ENCODE measurements at regions not wholly inside any gene's neighbourhood (a gene's known extent, or its start where the extent isn't known, plus 50 kb on each side); places are given as distances from the start of the nearest gene placed in this dataset.
"Not testable (repeated sequence)": the region's sequence is repeated elsewhere in the genome, so short reads cannot be mapped to it uniquely, and the experiment has no call there.

DNA sequence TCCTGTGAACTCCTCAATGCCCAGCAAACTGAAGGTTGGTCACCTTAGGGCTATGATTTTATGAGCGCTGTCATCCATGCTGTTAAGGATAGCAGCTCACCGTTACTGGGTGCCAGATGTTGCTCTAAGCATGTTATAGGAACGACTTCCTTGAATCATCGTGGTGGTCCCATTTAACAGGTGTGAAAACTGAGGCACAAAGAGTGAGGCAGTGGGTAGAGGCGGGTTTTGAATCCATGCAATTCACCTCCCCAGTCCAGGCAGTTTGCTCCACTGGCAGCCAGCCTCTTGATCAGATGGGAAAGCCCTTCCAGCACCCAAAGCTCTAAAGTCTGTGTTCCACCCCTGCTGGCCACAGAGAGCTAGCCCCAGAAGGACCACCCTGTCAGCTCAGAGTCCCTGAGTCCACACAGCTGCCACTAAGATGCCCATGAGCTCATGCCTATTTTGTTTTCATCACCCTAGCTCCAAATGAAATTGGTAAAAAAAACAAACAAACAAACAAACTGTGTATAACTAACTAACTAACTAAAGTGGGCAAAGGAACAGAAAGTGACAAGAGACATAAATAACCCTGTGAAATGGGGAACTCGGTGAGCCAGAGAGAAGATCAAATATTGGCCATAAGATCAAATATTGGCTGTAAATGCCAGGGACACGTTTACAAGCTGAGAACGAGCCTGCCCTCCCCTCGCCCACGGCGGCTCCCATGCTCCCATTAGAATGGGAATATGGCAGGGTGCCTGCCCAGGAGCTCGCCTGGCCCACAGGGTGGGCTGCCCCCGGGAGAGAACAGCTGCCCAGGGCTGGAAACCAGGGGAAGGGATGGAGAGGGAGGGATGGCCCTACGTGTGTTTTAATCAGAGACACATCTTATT, 72.3 kb upstream of the RFLNA start:
- BruUV-seq (replicated peaks), result no TSS peak
- Histone ChIP-seq H3K27ac (ENCODE audit: low read length) (no peak overlapping the region), H3K4me3 (ENCODE audit: low read depth in 2 of 2, low read length in 2 of 2) (no peak overlapping the region), H3K4me1 (ENCODE audit: control insufficient read depth, insufficient read depth, low read length) (peaks cover 2% of the 10 kb centered on the region; the same call in 1 of the 2 replicates), H3K27me3 (ENCODE audit: control insufficient read depth, insufficient read depth, low read length) (no peaks in the 10 kb centered on the region), H3K36me3 (ENCODE audit: control insufficient read depth, insufficient read depth, low read length) (no peaks in the 10 kb centered on the region), H3K9me3 (ENCODE audit: control insufficient read depth, insufficient read depth, low read depth, low read length) (no peaks in the 10 kb centered on the region)
- intact Hi-C loops (cut with micrococcal nuclease; ENCODE audit: unreplicated experiment), result no loop called here
- ATAC-seq (no peak), DNase-seq (ENCODE audit: low read depth, low spot score) (no peak)
- TF ChIP-seq POLR2AphosphoS5 (IDR thresholded peaks at IDR 0.05; ENCODE audit: low read depth, low read length) (no peak), SIN3A (IDR thresholded peaks at IDR 0.05; ENCODE audit: borderline replicate concordance, insufficient read depth, low read depth, low read length) (no peak), TCF7L2 (IDR thresholded peaks at IDR 0.05; ENCODE audit: low read depth, low read length) (no peak)
- TF ChIP-seq, protein P1, sequence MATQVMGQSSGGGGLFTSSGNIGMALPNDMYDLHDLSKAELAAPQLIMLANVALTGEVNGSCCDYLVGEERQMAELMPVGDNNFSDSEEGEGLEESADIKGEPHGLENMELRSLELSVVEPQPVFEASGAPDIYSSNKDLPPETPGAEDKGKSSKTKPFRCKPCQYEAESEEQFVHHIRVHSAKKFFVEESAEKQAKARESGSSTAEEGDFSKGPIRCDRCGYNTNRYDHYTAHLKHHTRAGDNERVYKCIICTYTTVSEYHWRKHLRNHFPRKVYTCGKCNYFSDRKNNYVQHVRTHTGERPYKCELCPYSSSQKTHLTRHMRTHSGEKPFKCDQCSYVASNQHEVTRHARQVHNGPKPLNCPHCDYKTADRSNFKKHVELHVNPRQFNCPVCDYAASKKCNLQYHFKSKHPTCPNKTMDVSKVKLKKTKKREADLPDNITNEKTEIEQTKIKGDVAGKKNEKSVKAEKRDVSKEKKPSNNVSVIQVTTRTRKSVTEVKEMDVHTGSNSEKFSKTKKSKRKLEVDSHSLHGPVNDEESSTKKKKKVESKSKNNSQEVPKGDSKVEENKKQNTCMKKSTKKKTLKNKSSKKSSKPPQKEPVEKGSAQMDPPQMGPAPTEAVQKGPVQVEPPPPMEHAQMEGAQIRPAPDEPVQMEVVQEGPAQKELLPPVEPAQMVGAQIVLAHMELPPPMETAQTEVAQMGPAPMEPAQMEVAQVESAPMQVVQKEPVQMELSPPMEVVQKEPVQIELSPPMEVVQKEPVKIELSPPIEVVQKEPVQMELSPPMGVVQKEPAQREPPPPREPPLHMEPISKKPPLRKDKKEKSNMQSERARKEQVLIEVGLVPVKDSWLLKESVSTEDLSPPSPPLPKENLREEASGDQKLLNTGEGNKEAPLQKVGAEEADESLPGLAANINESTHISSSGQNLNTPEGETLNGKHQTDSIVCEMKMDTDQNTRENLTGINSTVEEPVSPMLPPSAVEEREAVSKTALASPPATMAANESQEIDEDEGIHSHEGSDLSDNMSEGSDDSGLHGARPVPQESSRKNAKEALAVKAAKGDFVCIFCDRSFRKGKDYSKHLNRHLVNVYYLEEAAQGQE (IDR thresholded peaks at IDR 0.05; ENCODE audit: insufficient read depth in 1 of 2, low read depth in 2 of 2, low read length in 1 of 2), result no peak
- TF ChIP-seq, protein P2, sequence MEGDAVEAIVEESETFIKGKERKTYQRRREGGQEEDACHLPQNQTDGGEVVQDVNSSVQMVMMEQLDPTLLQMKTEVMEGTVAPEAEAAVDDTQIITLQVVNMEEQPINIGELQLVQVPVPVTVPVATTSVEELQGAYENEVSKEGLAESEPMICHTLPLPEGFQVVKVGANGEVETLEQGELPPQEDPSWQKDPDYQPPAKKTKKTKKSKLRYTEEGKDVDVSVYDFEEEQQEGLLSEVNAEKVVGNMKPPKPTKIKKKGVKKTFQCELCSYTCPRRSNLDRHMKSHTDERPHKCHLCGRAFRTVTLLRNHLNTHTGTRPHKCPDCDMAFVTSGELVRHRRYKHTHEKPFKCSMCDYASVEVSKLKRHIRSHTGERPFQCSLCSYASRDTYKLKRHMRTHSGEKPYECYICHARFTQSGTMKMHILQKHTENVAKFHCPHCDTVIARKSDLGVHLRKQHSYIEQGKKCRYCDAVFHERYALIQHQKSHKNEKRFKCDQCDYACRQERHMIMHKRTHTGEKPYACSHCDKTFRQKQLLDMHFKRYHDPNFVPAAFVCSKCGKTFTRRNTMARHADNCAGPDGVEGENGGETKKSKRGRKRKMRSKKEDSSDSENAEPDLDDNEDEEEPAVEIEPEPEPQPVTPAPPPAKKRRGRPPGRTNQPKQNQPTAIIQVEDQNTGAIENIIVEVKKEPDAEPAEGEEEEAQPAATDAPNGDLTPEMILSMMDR (IDR thresholded peaks at IDR 0.05), result no peak
- POLR2A ChIA-PET, result no interaction called here
- CTCF ChIA-PET, result no interaction called here
- in situ Hi-C loops (cut with HindIII; ENCODE audit: low pct_unique_long_range_greater_than_20kb, low sequenced_read_pairs), result no loop called here

DNA sequence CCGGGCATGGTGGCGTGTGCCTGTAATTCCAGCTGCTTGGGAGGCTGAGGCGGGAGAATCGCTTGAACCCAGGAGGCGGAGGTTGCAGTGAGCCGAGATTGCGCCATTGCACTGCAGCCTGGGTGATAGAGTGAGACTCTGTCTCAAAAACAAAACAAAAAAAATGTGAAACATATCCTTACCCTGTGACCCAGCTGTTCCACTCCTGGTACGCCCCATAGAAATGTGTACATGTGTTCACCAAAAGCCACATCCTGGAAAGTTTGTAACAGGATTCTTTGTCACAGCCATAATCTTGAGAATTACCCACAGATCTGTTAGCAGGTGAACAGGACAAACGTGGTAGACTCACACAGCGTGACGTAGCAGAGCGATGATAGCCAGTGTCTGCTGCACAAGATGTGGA, 71.2 kb upstream of the RFLNA start:
- H3K27ac ChIP-seq (ENCODE audit: low read length); CTCF ChIA-PET; in situ Hi-C loops (cut with HindIII; ENCODE audit: low pct_unique_long_range_greater_than_20kb, low sequenced_read_pairs); BruUV-seq (replicated peaks); DNase-seq (ENCODE audit: low read depth, low spot score); ATAC-seq; H3K36me3 ChIP-seq (ENCODE audit: control insufficient read depth, insufficient read depth, low read length); H3K4me3 ChIP-seq (ENCODE audit: low read depth in 2 of 2, low read length in 2 of 2); intact Hi-C loops (cut with micrococcal nuclease; ENCODE audit: unreplicated experiment); H3K9me3 ChIP-seq (ENCODE audit: control insufficient read depth, insufficient read depth, low read depth, low read length); H3K27me3 ChIP-seq (ENCODE audit: control insufficient read depth, insufficient read depth, low read length); H3K4me1 ChIP-seq (ENCODE audit: control insufficient read depth, insufficient read depth, low read length); POLR2A ChIA-PET: not testable (repeated sequence)

DNA sequence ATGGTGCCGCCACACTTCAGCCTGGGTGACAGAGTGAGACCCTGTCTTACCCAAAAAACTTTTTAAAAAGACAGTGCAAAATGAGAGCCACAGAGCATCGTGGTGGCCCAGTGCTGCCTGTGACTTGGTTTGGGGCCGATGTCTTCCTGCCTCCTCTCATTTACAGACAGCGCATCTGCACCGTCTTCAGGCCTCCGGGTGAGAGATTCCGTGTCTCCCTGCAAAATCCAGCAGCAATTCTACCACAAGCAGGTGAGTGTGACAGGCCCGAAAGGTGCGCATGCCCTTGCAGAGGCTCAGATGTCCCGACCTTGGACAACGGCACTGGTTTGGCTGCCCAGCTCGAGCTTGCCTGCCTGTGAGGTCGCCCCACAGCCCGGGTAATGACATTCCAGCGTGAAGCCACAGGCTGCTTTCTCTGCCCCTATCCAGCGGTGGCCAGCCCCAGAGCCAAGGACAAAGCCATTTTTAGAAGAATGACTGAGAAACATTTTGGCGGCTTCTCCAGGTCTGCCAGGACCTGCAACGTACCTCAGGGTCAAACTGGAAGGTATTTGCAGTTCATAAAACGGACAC, 70.3 kb upstream of the RFLNA start:
- ChIA-PET POLR2A (no interaction called here), CTCF (no interaction called here)
- Histone ChIP-seq H3K36me3 (ENCODE audit: control insufficient read depth, insufficient read depth, low read length) (no peaks in the 10 kb centered on the region), H3K9me3 (ENCODE audit: control insufficient read depth, insufficient read depth, low read depth, low read length) (no peaks in the 10 kb centered on the region), H3K4me3 (ENCODE audit: low read depth in 2 of 2, low read length in 2 of 2) (no peak overlapping the region), H3K27ac (ENCODE audit: low read length) (no peak overlapping the region), H3K4me1 (ENCODE audit: control insufficient read depth, insufficient read depth, low read length) (peaks cover 2% of the 10 kb centered on the region; the same call in 1 of the 2 replicates), H3K27me3 (ENCODE audit: control insufficient read depth, insufficient read depth, low read length) (no peaks in the 10 kb centered on the region)
- DNase-seq (ENCODE audit: low read depth, low spot score) (no peak), ATAC-seq (no peak; the same call in 1 of the 2 replicates)
- BruUV-seq (replicated peaks), result no TSS peak
- intact Hi-C loops (cut with micrococcal nuclease; ENCODE audit: unreplicated experiment), result no loop called here
- TF ChIP-seq, protein P2 (IDR thresholded peaks at IDR 0.05), result no peak
- no peak for TF ChIP-seq TCF7L2 (IDR thresholded peaks at IDR 0.05; ENCODE audit: low read depth, low read length)
- TF ChIP-seq POLR2AphosphoS5 (IDR thresholded peaks at IDR 0.05; ENCODE audit: low read depth, low read length), result no peak
- TF ChIP-seq, protein P1 (IDR thresholded peaks at IDR 0.05; ENCODE audit: insufficient read depth in 1 of 2, low read depth in 2 of 2, low read length in 1 of 2), result no peak
- no peak for TF ChIP-seq SIN3A (IDR thresholded peaks at IDR 0.05; ENCODE audit: borderline replicate concordance, insufficient read depth, low read depth, low read length)
- in situ Hi-C loops (cut with HindIII; ENCODE audit: low pct_unique_long_range_greater_than_20kb, low sequenced_read_pairs), result no loop called here

All from Panc1 (cell line).